HEK293T (cell line): ENCODE measurements at regions not wholly inside any gene's neighbourhood (a gene's known extent, or its start where the extent isn't known, plus 50 kb on each side); places are given as distances from the start of the nearest gene placed in this dataset.

Experiments used
- CTCF ChIA-PET: fragments of 350-600 bp; formaldehyde crosslinking; extraction: SDS; loops from one replicate; lab custom pipeline; 2021; ENCODE audit warnings: antibody characterized with exemption, inconsistent platforms; lab: Yijun Ruan, JAX
- POLR2A ChIA-PET: fragments of 350-600 bp; formaldehyde crosslinking; extraction: SDS; loops from one replicate; lab custom pipeline; 2020; ENCODE audit warnings: antibody characterized with exemption, inconsistent platforms; lab: Yijun Ruan, JAX
- DNase-seq: peaks from one replicate; pipeline ENCODE4 v3.0.0; 2012; ENCODE audit warnings: mixed read lengths; ENCODE audit errors: extremely low spot score
- ARNT ChIP-seq: fragments of 450-650 bp; IDR thresholded peaks from 2 replicates; pipeline ENCODE4 v1.6.1; 2017; ENCODE audit warnings: mild to moderate bottlenecking
- BHLHE40 ChIP-seq: fragments of 450-650 bp; IDR thresholded peaks from 2 replicates; pipeline ENCODE4 v1.6.1; 2016; ENCODE audit warnings: mild to moderate bottlenecking, moderate library complexity, borderline replicate concordance
- CTBP1 ChIP-seq: fragments of 450-650 bp; IDR thresholded peaks from 2 replicates; pipeline ENCODE4 v1.6.1; 2016; ENCODE audit warnings: borderline replicate concordance
- ELF4 ChIP-seq: fragments of 450-650 bp; IDR thresholded peaks from 2 replicates; pipeline ENCODE4 v1.6.1; 2017; ENCODE audit warnings: antibody characterized with exemption
- FOXA1 ChIP-seq: fragments of 450-650 bp; IDR thresholded peaks from 2 replicates; pipeline ENCODE4 v1.6.1; 2016; ENCODE audit warnings: mild to moderate bottlenecking
- FOXK2 ChIP-seq: fragments of 450-650 bp; IDR thresholded peaks from 2 replicates; pipeline ENCODE4 v1.6.1; 2016; ENCODE audit warnings: mild to moderate bottlenecking
- FOXM1 ChIP-seq: fragments of 450-650 bp; IDR thresholded peaks from 2 replicates; pipeline ENCODE4 v1.6.1; 2017; ENCODE audit warnings: mild to moderate bottlenecking, borderline replicate concordance
- HDGF ChIP-seq: fragments of 450-650 bp; IDR thresholded peaks from 2 replicates; pipeline ENCODE4 v1.6.1; 2017; ENCODE audit warnings: antibody characterized with exemption, borderline replicate concordance
- L3MBTL2 ChIP-seq: fragments of 450-650 bp; conservative IDR thresholded peaks from 2 replicates; pipeline ENCODE4 v1.6.1; 2016; ENCODE audit warnings: mild to moderate bottlenecking
- LEF1 ChIP-seq: fragments of 450-650 bp; IDR thresholded peaks from 2 replicates; pipeline ENCODE4 v1.6.1; 2017; ENCODE audit warnings: mild to moderate bottlenecking, borderline replicate concordance
- NFRKB ChIP-seq: fragments of 450-650 bp; IDR thresholded peaks from 2 replicates; pipeline ENCODE4 v1.6.1; 2016; ENCODE audit warnings: mild to moderate bottlenecking, moderate library complexity
- PKNOX1 ChIP-seq: fragments of 450-650 bp; IDR thresholded peaks from 2 replicates; pipeline ENCODE4 v1.6.1; 2016
- SP1 ChIP-seq: fragments of 450-650 bp; IDR thresholded peaks from 2 replicates; pipeline ENCODE4 v1.6.1; 2017
- TARDBP ChIP-seq: fragments of 450-650 bp; IDR thresholded peaks from 2 replicates; pipeline ENCODE4 v1.6.1; 2016
- ZNF384 ChIP-seq: fragments of 450-650 bp; IDR thresholded peaks from 2 replicates; pipeline ENCODE4 v1.6.1; 2016

DNA sequence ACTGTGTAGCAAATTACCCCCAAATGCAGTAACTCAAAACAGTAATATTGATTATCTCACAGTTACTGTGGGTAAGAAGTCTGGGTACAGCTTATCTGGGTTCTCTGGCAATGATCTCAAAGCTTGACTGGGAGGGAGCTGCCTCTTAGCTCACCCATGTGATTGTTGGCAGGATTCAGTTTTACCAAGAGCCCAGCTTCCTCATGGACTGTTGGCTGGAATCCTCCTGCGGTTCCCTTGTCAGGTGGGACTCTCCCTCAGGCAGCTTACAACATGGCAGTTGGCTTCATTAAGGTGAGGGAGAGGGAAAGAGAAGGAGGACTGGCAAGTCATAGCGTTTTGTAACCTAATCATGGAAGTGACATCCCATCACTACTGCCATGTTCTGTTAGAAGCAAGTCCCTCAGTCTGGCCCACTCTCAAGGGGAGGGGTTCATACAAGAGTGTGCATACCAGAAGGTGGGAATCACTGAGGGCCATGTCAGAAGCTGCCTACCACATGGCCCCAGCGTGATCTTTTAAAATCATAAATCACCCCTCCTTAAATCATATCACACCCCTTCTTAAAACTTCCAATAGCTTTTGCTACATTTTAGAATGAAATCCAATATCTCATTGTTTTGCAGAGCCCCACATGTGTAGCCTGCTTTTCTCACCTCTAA is 108.1 kb downstream of the OLFM4 start:
- TF ChIP-seq ARNT (no peak), HDGF (no peak), LEF1 (no peak), ZNF384 (no peak), SP1 (no peak), BHLHE40 (no peak), NFRKB (no peak), FOXM1 (no peak)
- DNase-seq, result no peak
- ChIA-PET POLR2A (no interaction called here), CTCF (no interaction called here)

GRCh38 chr13:53137779-53138178 is 109.2 kb downstream of the OLFM4 start:
- CTCF ChIA-PET, result no interaction called here
- POLR2A ChIA-PET, result no interaction called here
- DNase-seq, result no peak
- TF ChIP-seq ARNT, result no peak
- no peak for TF ChIP-seq TARDBP
- TF ChIP-seq ZNF384, result no peak
- no peak for TF ChIP-seq PKNOX1
- TF ChIP-seq ELF4, result no peak

DNA sequence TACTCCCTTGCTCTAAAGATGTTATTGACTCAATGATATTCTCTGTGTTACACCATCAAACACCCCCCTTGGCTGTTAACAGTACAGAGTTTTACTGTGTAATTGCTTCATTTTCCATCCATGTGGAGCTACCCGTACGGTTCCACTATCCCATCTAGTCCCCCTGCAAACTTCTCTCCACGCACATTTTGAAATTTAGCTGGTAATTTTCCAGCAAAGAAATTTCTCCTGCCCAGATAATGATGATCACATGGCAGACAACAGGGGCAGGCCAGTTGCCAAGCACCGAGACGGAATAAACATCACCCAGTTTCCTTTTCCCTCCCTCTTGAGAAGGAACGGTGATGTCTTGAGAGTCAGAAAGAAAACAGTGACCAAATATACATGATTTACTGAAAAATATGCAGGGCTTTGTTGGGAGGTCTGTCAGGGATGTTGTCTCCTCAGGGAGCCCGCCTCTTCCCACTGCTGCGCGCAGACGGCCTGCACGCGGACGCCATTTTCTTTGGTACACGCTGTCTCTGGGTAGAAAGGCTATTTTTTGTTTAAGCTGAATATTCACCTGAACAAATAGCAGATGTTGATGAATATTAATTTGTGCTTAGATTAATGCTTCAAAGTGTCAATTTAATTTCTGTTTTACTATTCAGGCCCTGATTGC is 109.9 kb downstream of the OLFM4 start:
- ChIA-PET CTCF (interaction anchor here (0.5 kb wide), 1 partner anchor 235 kb away, joined by 3 read pairs; no protein-coding TSS in a partner anchor), POLR2A (no interaction called here)
- TF ChIP-seq NFRKB (no peak), CTBP1 (no peak), LEF1 (no peak), L3MBTL2 (no peak), FOXA1 (no peak), FOXK2 (no peak), PKNOX1 (no peak)
- DNase-seq, result no peak

GRCh38 chr13:53141336-53141735 is 112.7 kb downstream of the OLFM4 start:
- POLR2A ChIA-PET, result no interaction called here
- CTCF ChIA-PET, result no interaction called here

DNA sequence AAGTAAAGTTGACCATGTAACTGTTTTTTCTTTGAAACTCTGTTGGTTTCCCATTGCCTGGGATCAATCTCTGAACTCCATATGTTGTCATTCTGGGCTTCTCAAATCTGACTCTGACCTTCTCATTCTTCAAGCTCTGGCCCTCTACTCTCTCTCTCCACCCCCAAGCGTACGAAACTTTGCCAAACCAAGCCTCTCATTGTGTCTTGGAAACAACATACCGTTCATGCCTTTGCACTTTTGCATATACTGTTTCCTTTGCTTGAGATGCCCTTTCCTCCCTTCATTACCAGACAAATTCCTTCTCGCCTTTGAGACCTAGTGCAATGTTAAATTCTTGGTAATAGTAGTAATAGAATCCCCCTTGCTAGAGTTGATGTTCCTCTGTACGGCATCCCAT is 113.7 kb downstream of the OLFM4 start:
- TF ChIP-seq LEF1 (no peak), HDGF (no peak), L3MBTL2 (no peak), FOXA1 (no peak), NFRKB (no peak), PKNOX1 (no peak), CTBP1 (no peak), ARNT (no peak), BHLHE40 (no peak), TARDBP (no peak), ZNF384 (no peak)
- DNase-seq, result no peak
- ChIA-PET POLR2A (no interaction called here), CTCF (no interaction called here)

More at GRCh38 chr13:53141336-53141735, 112.7 kb downstream of the OLFM4 start:
- DNase-seq, result no peak
- no peak for TF ChIP-seq ELF4
- TF ChIP-seq LEF1, result no peak
- TF ChIP-seq NFRKB, result no peak
- no peak for TF ChIP-seq ARNT
- no peak for TF ChIP-seq FOXM1
- no peak for TF ChIP-seq SP1
- no peak for TF ChIP-seq TARDBP
- no peak for TF ChIP-seq L3MBTL2
- no peak for TF ChIP-seq FOXK2

DNA sequence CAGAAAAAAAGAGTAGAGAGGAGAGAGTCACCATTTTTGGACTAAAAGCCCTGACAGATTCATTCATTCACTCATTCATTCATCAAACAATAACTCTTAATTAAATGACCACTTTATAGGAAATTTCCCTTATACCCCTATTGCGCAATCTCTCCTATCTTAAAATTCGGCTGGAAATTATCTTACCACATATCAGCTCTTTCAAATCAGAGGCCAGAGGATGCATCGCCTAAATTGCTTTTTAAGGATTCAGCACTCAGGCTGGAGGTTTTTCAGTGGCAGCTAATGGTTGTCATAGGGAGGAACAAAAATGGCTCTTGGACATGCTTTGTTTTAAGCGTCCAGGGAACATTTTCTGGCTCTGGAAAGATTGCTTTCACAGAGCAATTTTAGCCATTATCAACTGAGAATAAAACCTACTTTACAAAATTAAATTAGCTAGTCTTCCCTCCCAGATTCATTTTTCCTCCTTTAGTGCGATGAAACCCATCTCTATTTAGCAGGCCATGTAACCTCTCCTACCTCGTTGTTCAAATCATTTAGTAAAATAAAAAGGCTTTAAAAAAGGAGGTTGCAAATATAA is 115.2 kb downstream of the OLFM4 start:
- DNase-seq, result no peak
- ChIA-PET POLR2A (no interaction called here), CTCF (no interaction called here)
- TF ChIP-seq PKNOX1 (no peak), ELF4 (no peak), CTBP1 (no peak), FOXA1 (no peak), L3MBTL2 (no peak), ZNF384 (no peak), TARDBP (no peak)
